ENCODE measurements at regions not wholly inside any gene's neighbourhood (a gene's known extent, or its start where the extent isn't known, plus 50 kb on each side); places are given as distances from the start of the nearest gene placed in this dataset.

DNA sequence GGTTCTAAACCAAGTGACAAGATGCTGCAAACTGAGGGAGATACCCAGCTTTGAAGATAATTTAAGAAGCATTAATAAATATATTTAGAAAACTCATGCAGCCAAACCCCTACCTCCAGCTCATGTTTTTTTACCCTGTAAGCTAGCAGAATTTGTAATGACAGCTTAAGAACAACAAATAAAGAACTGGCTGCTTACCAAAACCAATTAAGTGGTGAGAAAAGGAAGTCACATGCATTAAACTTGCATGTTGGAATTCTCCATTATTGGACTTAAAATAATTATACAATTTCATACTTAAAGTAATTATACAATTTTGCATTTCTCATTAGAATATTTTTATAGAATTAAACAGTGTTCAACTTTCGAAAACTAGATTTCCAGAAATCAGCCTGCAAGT is 75.6 kb upstream of the CNIH3 start:
- in situ Hi-C loops (cut with MboI; ENCODE audit: low pct_unique_long_range_greater_than_20kb, low sequenced_read_pairs, unreplicated experiment) = no loop called here
- no peak for DNase-seq (ENCODE audit: low spot score)

DNA sequence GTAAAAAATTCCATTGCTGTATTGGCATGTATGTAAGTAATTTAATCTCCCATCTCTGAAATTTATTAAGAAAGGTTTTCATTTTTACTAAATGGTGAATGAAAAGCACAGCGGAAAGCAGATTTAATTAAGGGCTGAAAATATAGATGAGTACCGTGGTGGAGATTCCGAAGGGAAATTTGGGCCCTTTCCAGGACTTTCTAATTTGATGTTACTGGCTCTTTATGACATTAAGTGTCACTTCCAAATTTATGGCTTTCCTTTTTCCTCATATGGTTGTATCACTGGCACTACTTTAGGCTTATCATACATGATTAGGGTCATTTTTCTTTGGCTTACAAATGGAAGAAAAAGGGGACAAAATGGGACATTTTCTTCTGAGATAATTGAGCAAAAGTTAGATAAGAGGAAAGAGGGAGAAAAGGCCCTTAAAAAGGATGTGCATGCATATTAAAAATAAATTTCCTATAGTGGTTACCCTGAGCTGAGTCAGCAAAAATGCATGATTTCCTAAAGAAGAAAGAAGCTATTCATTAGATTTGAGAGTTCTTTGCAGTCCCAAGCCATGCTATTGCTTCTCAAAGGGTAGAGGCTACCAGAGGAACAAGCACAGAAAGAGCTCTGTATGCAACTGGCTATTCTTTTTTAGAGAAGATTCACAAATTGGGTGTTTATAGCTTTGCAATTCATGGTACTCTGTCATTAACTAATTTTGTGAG is 74.9 kb upstream of the CNIH3 start:
- in situ Hi-C loops (cut with MboI; ENCODE audit: low pct_unique_long_range_greater_than_20kb, low sequenced_read_pairs, unreplicated experiment) = no loop called here
- TF ChIP-seq, protein P1, sequence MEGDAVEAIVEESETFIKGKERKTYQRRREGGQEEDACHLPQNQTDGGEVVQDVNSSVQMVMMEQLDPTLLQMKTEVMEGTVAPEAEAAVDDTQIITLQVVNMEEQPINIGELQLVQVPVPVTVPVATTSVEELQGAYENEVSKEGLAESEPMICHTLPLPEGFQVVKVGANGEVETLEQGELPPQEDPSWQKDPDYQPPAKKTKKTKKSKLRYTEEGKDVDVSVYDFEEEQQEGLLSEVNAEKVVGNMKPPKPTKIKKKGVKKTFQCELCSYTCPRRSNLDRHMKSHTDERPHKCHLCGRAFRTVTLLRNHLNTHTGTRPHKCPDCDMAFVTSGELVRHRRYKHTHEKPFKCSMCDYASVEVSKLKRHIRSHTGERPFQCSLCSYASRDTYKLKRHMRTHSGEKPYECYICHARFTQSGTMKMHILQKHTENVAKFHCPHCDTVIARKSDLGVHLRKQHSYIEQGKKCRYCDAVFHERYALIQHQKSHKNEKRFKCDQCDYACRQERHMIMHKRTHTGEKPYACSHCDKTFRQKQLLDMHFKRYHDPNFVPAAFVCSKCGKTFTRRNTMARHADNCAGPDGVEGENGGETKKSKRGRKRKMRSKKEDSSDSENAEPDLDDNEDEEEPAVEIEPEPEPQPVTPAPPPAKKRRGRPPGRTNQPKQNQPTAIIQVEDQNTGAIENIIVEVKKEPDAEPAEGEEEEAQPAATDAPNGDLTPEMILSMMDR (IDR thresholded peaks at IDR 0.05; ENCODE audit: extremely low read depth, insufficient read depth, missing control alignments) = no peak
- DNase-seq (ENCODE audit: low spot score) = no peak

More for the DNA sequence above, 75.6 kb upstream of the CNIH3 start:
- TF ChIP-seq, protein P1 (IDR thresholded peaks at IDR 0.05; ENCODE audit: extremely low read depth, insufficient read depth, missing control alignments) = no peak

DNA sequence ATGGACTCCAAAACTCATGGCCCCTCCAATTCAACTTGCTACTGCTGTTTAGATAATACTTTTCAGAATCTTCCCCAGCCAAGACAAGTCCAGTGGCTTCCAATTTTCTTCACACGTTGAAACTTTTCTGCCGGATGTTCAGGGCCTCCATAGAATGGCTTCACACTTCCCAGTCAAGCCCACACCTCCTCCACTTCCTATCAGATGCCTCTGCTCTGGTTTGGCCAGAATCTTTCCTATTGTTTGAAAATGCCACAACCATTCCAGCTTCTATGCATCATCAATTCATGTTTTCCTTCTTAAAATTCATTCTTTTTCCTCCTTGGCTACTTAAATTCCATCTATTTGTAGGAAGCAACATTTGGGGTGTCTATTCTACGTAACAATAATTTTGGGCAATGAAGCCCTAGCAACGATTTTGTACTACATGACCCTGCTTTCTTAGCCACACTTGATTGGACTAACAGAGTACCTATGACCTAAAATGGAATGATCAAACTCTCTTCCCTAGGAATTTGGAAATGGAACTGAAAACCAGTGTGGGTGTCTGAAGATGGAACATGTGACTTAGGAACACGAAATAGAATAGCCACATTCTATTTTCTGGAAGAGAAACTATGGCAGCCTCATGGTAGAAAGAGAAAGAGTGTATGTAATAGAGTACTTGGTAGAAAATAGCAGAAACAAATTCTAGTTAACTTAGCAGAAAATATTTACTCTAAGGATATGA is 74.1 kb upstream of the CNIH3 start:
- TF ChIP-seq, protein P1 (IDR thresholded peaks at IDR 0.05; ENCODE audit: extremely low read depth, insufficient read depth, missing control alignments) = no peak
- DNase-seq (ENCODE audit: low spot score) = no peak
- in situ Hi-C loops (cut with MboI; ENCODE audit: low pct_unique_long_range_greater_than_20kb, low sequenced_read_pairs, unreplicated experiment) = no loop called here

DNA sequence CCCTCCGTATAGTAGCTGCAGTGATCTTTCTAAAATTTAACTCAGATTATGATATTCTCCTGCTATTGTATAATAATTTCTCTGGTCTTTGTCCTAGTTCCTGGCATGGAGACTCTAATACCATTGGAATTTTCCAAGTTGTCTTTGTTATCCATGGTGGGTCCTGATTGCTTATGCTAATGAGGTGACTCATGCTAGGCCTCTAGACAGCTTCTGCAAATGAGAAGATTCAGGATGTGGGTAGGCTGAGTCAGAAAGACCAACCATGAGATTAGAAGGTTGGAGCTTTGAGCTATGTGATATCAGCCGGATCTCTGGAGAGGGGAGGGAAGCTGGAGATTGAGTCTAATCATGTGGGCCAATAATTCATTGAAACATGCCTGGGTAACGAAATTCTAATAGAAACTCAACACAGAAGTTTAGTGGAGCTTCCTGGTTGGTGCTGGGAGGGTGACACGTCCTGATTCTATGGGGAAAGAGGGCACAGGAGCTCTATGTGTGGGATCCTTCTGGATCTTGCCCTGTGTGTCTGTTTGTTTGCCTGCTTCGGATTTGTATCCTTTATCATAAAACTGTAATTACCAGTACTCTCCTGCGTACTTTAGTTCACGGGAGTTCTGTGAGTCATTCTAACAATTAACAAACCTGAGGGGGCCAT is 73.2 kb upstream of the CNIH3 start:
- TF ChIP-seq, protein P1 (IDR thresholded peaks at IDR 0.05; ENCODE audit: extremely low read depth, insufficient read depth, missing control alignments) = no peak
- no peak for DNase-seq (ENCODE audit: low spot score)
- in situ Hi-C loops (cut with MboI; ENCODE audit: low pct_unique_long_range_greater_than_20kb, low sequenced_read_pairs, unreplicated experiment) = no loop called here

DNA sequence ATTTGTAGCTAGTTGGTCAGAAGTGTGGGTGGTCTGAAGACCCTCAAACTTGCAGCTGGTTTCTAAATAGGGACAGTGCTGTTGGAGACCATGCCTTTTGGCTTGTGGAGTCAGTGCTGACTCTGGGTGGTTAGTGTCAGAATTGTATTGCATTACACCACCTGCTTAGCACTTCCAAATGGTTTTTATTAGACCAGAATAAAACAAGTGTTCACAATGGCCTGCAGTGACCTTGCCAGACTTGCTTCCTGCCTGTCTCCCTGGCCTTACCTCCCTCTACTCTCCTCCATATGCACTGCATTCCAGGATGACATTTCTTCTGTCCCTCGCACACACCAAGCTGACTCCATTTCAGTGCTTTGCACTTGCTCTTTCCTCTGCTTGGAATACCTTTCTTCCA is 72.7 kb upstream of the CNIH3 start:
- in situ Hi-C loops (cut with MboI; ENCODE audit: low pct_unique_long_range_greater_than_20kb, low sequenced_read_pairs, unreplicated experiment) = no loop called here
- DNase-seq (ENCODE audit: low spot score) = no peak
- TF ChIP-seq, protein P1 (IDR thresholded peaks at IDR 0.05; ENCODE audit: extremely low read depth, insufficient read depth, missing control alignments) = no peak

DNA sequence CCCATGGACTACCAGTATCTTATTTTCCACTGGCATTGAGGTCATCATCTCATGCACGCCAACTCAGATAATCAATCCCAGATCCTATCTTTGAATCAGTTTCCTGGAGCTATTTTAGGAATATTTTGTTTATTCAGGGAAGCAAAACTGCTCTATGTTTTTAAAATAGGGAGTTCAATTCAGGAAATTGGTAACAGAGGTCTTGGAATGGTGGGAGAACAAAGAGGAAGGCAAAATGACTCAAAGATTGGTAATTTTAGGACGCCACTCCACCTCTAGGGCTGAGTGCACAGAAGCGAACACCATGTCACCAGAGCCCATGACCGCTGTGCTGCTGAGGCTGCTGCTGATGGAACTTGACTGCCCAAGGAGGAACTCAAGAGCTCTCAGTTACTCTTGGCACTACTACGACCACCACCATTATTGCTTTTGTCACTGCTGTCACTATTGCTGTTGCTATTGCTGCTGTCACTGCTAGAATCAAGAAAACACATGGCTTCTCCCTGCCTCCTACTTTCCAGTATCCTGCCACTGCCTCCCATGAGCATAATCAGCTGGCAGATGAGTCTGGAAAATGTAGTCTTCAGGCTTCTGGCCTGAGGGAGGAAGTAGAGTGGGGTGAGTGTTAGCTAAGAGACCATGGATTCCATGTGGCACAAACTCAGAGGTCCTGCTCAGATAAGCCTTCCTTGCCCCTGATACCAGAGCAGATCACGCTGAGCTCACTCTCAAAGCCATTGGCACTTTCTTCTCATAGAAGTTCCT is 71.6 kb upstream of the CNIH3 start:
- in situ Hi-C loops (cut with MboI; ENCODE audit: low pct_unique_long_range_greater_than_20kb, low sequenced_read_pairs, unreplicated experiment) = no loop called here
- DNase-seq (ENCODE audit: low spot score) = no peak
- TF ChIP-seq, protein P1 (IDR thresholded peaks at IDR 0.05; ENCODE audit: extremely low read depth, insufficient read depth, missing control alignments) = no peak
